GM11168 (cell line): ENCODE measurements at regions not wholly inside any gene's neighbourhood (a gene's known extent, or its start where the extent isn't known, plus 50 kb on each side); places are given as distances from the start of the nearest gene placed in this dataset.
"Not testable (repeated sequence)": the region's sequence is repeated elsewhere in the genome, so short reads cannot be mapped to it uniquely, and the experiment has no call there.

ENCODE experiments used
- in situ Hi-C: fragments of 300-500 bp; cut with MboI; formaldehyde crosslinking; loops from one replicate; pipeline ENCODE4 v1.12.0; 2022; ENCODE audit warnings: low sequenced_read_pairs; ENCODE audit not compliant: unreplicated experiment

DNA sequence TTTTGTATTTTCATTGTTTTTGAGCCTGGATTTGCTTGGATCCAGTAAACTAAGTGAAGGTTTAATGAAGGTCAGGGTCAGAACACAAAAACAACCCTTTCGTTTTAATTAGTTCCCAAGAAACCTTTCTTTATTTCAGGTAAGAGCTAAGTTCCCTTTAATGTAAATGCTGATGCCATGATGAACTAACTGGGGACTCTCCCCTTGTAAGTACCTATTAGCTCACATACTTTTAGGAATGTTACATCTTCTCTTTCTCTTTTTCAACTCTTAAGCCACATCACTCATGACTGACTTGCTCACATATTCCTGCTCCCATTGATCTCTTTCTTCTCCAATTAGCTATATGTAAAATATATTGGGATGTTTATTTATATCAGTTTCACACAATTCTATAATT is 673.1 kb upstream of the CPEB2 start:
- in situ Hi-C loops, result no loop called here

DNA sequence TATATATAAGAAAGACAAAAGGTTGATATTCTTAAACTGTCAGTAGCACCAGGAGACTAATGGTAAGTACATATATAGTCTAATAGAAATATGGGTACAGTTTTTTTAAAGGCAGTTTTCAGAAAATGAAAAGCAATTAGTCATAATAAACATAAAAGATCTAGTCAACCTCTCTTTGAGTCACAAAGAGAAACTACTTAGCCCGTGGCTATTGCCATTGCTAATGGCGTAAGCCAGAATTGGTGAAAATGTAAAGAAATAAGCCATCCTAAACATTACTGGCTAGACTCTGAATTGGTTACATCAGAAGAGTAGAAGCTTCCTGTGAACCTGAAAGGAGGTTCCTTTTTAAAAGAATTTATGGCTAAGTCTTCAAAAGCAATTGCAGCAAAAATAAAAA is 668.7 kb upstream of the CPEB2 start:
- in situ Hi-C loops, result no loop called here

GRCh38 chr4:14334166-14334565 is 668.1 kb upstream of the CPEB2 start:
- in situ Hi-C loops, result no loop called here

DNA sequence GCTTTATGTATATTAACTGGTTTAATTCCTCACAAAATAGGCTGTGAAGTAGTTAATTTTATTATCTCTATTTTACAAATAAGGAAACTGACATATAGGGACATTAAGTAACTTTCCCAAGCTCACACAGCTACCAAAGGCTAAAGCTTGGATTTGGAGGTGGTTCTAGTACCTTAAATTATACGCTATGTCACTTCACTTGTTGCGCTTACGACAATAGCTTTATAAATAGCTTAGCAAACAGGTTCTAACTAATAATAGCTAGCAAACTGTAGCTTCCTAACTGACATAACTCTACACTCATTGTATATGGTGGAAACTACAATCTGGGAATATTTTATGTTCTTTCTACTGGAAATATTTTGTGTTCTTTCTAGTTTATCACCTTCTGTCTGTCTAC is 666.4 kb upstream of the CPEB2 start:
- in situ Hi-C loops, result no loop called here

DNA sequence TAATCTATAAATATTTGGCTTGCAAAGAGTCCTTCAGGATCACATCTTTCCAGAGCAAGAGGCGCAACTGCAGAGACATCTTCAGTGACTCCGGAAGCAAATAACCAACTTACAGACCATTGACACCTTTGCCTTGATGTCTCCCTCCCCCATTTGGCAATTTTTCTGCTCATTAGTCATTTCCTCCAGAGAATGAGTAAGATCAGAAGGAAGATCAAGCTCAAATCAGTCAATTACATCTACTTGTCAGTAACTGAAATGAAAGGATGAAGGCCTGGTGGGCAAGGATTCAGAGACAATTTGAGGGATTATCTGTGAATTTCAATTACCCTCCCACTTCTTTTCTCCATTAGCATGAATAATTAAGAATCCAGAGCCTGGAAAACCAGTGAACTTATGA is 665.6 kb upstream of the CPEB2 start:
- in situ Hi-C loops, result no loop called here

DNA sequence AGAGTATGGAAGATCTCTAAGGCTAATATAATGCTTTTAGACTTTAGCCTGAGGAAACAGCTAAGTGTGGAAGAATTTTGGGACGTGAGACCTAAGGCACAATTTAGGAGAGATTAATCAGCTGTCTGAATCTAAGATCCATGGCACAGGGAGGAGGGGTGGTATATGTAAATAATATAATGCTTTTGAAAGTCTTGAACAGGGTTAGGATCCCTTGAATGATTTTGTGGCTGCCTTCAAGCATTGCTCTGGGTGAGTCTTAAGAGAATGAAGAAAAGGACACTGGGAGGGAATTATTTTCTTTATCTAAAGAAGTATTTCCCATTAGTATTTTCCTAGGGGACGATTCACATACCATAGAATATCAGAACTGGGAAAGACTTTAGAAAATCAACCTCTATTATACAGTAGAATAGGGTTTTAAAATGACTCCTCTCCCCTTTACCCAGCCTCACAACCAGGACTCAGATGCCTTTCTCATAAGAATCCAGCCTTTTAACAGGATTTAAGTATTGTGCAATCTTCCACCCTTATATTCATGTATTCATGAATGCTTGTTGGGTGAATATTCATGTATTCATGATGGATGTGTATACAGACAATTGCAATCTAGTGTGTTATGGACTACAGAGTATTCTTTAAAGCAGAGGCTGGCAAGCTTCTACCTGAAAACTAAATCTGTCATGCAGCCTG is 664.2 kb upstream of the CPEB2 start:
- in situ Hi-C loops, result no loop called here

GRCh38 chr4:14338585-14339265 is 663.6 kb upstream of the CPEB2 start:
- in situ Hi-C loops, result no loop called here

GRCh38 chr4:14339715-14340114 is 662.6 kb upstream of the CPEB2 start:
- in situ Hi-C loops, result no loop called here

DNA sequence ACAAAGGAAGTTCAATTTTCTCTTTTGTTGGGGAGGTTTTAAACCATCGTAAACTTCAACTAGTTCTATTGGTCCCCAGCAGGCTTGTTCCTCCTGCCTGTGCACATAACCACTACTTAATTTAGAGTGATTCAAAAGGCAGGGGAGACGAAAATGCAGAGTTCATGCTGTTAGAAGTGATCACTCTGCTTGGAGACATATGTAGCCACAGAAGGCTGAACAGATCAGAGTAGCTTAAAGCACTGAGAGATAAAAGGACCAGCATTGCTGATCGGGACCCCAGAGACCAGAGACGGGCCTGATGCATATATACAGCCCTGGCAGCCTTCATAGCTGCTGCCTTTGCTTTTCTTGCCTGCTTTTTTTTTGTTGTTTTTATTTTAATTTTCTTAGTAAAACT is 662.0 kb upstream of the CPEB2 start:
- in situ Hi-C loops, result no loop called here

GRCh38 chr4:14343961-14344360 is 658.3 kb upstream of the CPEB2 start:
- in situ Hi-C loops, result no loop called here

DNA sequence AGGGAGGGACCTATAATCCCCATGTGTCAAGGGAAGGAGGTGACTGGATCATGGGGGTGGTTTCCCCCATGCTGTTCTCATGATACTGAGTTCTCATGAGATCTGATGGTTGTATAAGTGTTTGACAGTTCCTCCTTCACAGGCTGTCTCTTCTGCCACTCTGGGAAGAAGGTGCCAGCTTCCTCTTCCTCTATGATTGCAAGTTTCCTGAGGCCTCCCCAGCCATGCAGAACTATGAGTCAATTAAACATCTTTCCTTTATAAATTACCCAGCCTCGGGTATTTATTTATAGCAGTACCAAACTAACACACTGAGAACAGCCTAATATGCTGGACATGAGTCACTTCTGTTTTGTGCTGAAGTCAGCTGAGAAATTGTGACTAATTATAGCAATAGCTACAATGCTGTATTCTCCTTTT is 656.9 kb upstream of the CPEB2 start:
- in situ Hi-C loops, result no loop called here

- in situ Hi-C loops, result no loop called here
These were observed 654.8 kb upstream of the CPEB2 start for GRCh38 chr4:14347526-14347925.

- in situ Hi-C loops, result no loop called here
These were observed 653.8 kb upstream of the CPEB2 start for GRCh38 chr4:14348506-14348905.

DNA sequence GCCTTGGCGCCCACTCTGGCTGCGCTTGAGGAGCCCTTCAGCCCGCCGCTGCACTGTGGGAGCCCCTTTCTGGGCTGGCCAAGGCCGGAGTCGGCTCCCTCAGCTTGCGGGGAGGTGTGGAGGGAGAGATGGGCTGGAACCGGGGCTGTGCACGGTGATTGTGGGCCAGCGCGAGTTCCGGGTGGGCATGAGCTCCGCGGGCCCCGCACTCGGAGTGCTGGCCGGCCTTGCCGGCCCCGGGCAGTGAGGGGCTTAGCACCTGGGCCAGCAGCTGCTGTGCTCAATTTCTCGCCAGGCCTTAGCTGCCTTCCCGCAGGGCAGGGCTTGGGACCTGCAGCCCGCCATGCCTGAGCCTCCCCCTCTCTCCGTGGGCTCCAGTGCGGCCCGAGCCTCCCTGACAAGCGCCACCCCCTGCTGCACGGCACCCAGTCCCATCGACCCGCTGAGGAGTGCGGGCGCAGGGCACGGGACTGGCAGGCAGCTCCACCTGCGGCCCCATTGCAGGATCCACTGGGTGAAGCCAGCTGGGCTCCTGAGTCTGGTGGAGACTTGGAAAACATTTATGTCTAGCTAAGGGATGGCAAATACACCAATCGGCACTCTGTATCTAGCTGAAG is 643.6 kb upstream of the CPEB2 start:
- in situ Hi-C loops, result not testable (repeated sequence)

- in situ Hi-C loops, result no loop called here
These were observed 642.3 kb upstream of the CPEB2 start for GRCh38 chr4:14359991-14360390.

GRCh38 chr4:14361084-14361483 is 641.2 kb upstream of the CPEB2 start:
- in situ Hi-C loops, result no loop called here

- in situ Hi-C loops, result no loop called here
These were observed 639.9 kb upstream of the CPEB2 start for GRCh38 chr4:14362385-14362784.

GRCh38 chr4:14364953-14365536 is 637.2 kb upstream of the CPEB2 start:
- in situ Hi-C loops, result no loop called here

DNA sequence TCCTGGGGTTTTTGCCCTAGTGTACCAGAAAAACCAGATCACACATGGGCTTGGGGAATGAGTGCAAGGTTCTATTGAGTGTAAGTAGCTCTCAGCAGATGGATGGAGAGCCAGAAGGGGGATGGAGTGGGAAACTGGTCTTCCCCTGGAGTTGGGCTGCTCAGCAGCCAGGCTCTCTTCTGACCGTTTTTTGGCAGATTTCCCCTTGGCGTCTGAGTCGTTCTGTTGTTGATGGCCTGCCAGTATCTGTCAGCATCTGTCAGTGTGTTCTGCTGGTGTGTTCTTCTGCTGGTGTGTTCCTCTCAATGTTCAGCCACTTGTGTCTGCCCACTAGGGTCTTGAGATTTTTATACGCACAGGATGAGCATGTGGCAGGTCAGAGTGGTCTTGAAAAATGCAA is 633.9 kb upstream of the CPEB2 start:
- in situ Hi-C loops, result no loop called here

DNA sequence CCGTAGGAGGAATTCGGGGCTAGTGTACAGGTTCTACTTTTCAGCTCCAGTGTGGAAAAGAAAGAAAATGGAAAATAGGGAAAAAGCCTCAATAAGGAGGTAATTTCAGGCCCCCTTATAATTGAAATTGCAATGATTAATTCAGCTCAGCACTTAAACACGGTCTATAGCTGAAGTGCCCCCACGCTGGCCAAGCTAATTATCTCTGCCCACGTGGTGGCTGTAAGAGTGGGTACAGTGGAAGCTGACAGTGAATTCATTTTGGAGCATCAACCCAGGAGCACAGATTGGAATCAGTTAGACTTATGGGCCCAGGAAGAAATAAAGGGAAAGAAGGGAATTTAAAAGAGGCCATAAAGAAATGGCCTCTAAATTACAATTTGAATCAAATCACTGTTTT is 631.1 kb upstream of the CPEB2 start:
- in situ Hi-C loops, result no loop called here

DNA sequence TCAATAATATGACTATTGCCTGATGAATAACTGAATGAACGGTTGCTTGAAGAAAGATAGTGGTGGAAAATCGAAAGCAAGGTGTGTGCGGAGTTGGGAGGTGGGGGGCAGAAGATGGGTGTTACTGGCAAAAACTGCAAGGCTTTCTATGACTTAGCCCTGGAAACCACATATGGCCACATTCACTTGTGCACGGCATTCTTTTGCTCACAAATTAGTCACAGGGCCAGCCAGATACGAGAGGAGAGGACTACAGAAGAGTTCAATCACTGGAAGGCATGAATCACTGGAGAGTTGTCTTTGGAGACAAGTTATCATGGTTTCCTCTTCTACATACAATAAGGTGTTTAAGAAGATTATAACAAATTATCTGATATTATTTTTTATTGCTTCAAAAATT is 626.5 kb upstream of the CPEB2 start:
- in situ Hi-C loops, result no loop called here
